GM12878 (cell line): ENCODE measurements at regions not wholly inside any gene's neighbourhood (a gene's known extent, or its start where the extent isn't known, plus 50 kb on each side); places are given as distances from the start of the nearest gene placed in this dataset.

Source experiments
- ATAC-seq: fragments of 200-7000 bp; cut with Tn5 transposase; 3 replicates; pipeline ENCODE4 v1.9.1; 2020; ENCODE audit warnings: mild to moderate bottlenecking, moderate library complexity
- BruUV-seq: library from RNA; stranded (reverse); fragments of 400-500 nt; replicated peaks from 2 replicates; lab custom pipeline; 2021; lab: Mats Ljungman, UMichigan
- CTCF ChIA-PET: fragments of 300-600 bp; sonication (Branson Sonifier 250); formaldehyde crosslinking; extraction: SDS; loops from one replicate; lab custom pipeline; 2021; ENCODE audit warnings: inconsistent platforms; lab: Yijun Ruan, JAX
- POLR2A ChIA-PET: fragments of 350-600 bp; formaldehyde crosslinking; extraction: SDS; loops from one replicate; lab custom pipeline; 2021; ENCODE audit warnings: inconsistent platforms; lab: Charles Lee
- RAD21 ChIA-PET: fragments of 300-600 bp; sonication (Branson Sonifier 250); formaldehyde crosslinking; loops from one replicate; lab custom pipeline; 2023; ENCODE audit warnings: antibody characterized with exemption; ENCODE audit not compliant: unreplicated experiment; lab: Charles Lee
- SMC1A ChIA-PET: fragments of 300-600 bp; sonication (Branson Sonifier 250); formaldehyde crosslinking; loops from one replicate; lab custom pipeline; 2023; ENCODE audit not compliant: unreplicated experiment, uncharacterized antibody; lab: Charles Lee
- DNase-seq: peaks from one replicate; pipeline ENCODE4 v3.0.0-alpha.2; 2011; ENCODE audit warnings: low read depth, low spot score
- FAIRE-seq: peaks from 3 replicates; lab custom pipeline; 2011; peaks lifted over from hg19 to GRCh38; lab: Jason Lieb, UNC
- H2AFZ ChIP-seq: 2 replicates; pipeline ENCODE4 v1.6.0; 2011; ENCODE audit warnings: low read depth, low read length, control low read depth; ENCODE audit not compliant: control insufficient read depth
- H3K27ac ChIP-seq: 2 replicates; pipeline ENCODE4 v1.5.1; 2011; ENCODE audit warnings: control low read depth; ENCODE audit not compliant: control insufficient read depth, insufficient read depth
- H3K27me3 ChIP-seq, 2 experiments: replicated peaks in 1 of 2; 2 replicates each; pipeline versions ENCODE4 v1.6.0 to v1.6.1; 2011; ENCODE audit warnings: low read length in 1 of 2; ENCODE audit not compliant: control insufficient read depth in 2 of 2, insufficient read depth in 2 of 2
- H3K36me3 ChIP-seq, 2 experiments: 2 replicates each; pipeline ENCODE4 v1.5.1; 2011; ENCODE audit warnings: low read length in 1 of 2; ENCODE audit not compliant: control insufficient read depth in 2 of 2, insufficient read depth in 2 of 2
- H3K4me1 ChIP-seq: 2 replicates; pipeline ENCODE4 v1.6.1; 2011; ENCODE audit warnings: mild to moderate bottlenecking, low read length, moderate library complexity, mixed read lengths; ENCODE audit not compliant: control insufficient read depth, insufficient read depth
- H3K4me2 ChIP-seq: 2 replicates; pipeline ENCODE4 v1.6.0; 2011; ENCODE audit warnings: control low read depth; ENCODE audit not compliant: control insufficient read depth, insufficient read depth
- H3K4me3 ChIP-seq: fragments of 200-600 bp; sonication (generic); 2 replicates; pipeline ENCODE4 v1.5.1; 2016
- H3K79me2 ChIP-seq: 2 replicates; pipeline ENCODE4 v1.6.0; 2011; ENCODE audit warnings: low read length; ENCODE audit not compliant: control insufficient read depth, insufficient read depth
- H3K9ac ChIP-seq: 2 replicates; pipeline ENCODE4 v1.8.0; 2011; ENCODE audit warnings: low read length, control low read depth, mixed read lengths; ENCODE audit not compliant: control insufficient read depth, insufficient read depth
- H3K9me3 ChIP-seq: replicated peaks from 3 replicates; pipeline ENCODE4 v1.5.1; 2011; ENCODE audit warnings: mild to moderate bottlenecking, low read length; ENCODE audit not compliant: control insufficient read depth, insufficient read depth
- H4K20me1 ChIP-seq: 2 replicates; pipeline ENCODE4 v1.6.0; 2011; ENCODE audit not compliant: control insufficient read depth, insufficient read depth
- BHLHE40 ChIP-seq, 2 experiments: fragments of 450-650 bp in 1 of 2; IDR thresholded peaks; 2 replicates each; pipeline ENCODE4 v1.6.1; 2011 to 2017; ENCODE audit warnings: low read depth in 2 of 2, borderline replicate concordance in 1 of 2, improper control_type of control experiment in 1 of 2, low read length in 1 of 2, mild to moderate bottlenecking in 1 of 2
- CEBPB ChIP-seq, 2 experiments: fragments of 150-350 bp in 1 of 2; IDR thresholded peaks; 2 replicates each; pipeline ENCODE4 v1.6.1; 2012 to 2014; ENCODE audit warnings: low read depth in 2 of 2, low read length in 2 of 2, borderline replicate concordance in 1 of 2, inconsistent platforms in 1 of 2
- CREB1 ChIP-seq: IDR thresholded peaks from 2 replicates; pipeline ENCODE4 v1.6.1; 2012; ENCODE audit warnings: low read depth, mild to moderate bottlenecking, inconsistent platforms
- EGR1 ChIP-seq, 2 experiments: IDR thresholded peaks; 1 replicate in 1 of 2; 2 replicates in 1 of 2; pipeline ENCODE4 v1.6.1; 2011 to 2012; ENCODE audit warnings: low read depth in 2 of 2, low read length in 2 of 2, borderline replicate concordance in 1 of 2, mild to moderate bottlenecking in 1 of 2, moderate library complexity in 1 of 2
- IKZF2 ChIP-seq, 2 experiments: fragments of 450-650 bp; IDR thresholded peaks; 2 replicates each; pipeline ENCODE4 v1.6.1; 2017; ENCODE audit warnings: mild to moderate bottlenecking in 2 of 2, moderate library complexity in 2 of 2
- KDM1A ChIP-seq: fragments of 200-600 bp; sonication (generic); IDR thresholded peaks from 2 replicates; pipeline ENCODE4 v1.6.1; 2016; ENCODE audit warnings: borderline replicate concordance
- MEF2A ChIP-seq: IDR thresholded peaks from 2 replicates; pipeline ENCODE4 v1.6.1; 2011; ENCODE audit warnings: low read depth, mild to moderate bottlenecking, low read length, moderate library complexity; ENCODE audit not compliant: insufficient read depth
- NRF1 ChIP-seq: conservative IDR thresholded peaks from 2 replicates; pipeline ENCODE4 v1.6.1; 2011; ENCODE audit warnings: mild to moderate bottlenecking, low read depth, low read length, improper control_type of control experiment
- RAD51 ChIP-seq: fragments of 450-650 bp; IDR thresholded peaks from 2 replicates; pipeline ENCODE4 v1.6.1; 2016; ENCODE audit warnings: moderate library complexity, mild to moderate bottlenecking, inconsistent platforms
- RBBP5 ChIP-seq: fragments of 200-600 bp; sonication (generic); conservative IDR thresholded peaks from 2 replicates; pipeline ENCODE4 v1.6.1; 2016
- RFX5 ChIP-seq: IDR thresholded peaks from 2 replicates; pipeline ENCODE4 v1.6.1; 2011; ENCODE audit warnings: low read depth, low read length, improper control_type of control experiment
- SMAD5 ChIP-seq: IDR thresholded peaks from 2 replicates; pipeline ENCODE4 v1.6.1; 2016; ENCODE audit warnings: antibody characterized with exemption, low read depth
- SREBF2 ChIP-seq: IDR thresholded peaks from 2 replicates; pipeline ENCODE4 v1.6.1; 2012; ENCODE audit warnings: mild to moderate bottlenecking, low read length
- WGBS: methylation state at CpG from one replicate; pipeline ENCODE4 v1.1.6; 2016; ENCODE audit warnings: low lambda C conversion rate; ENCODE audit not compliant: insufficient replicate concordance, insufficient coverage; ENCODE audit errors: missing lambda C conversion rate; 5-methylcytosine and 5-hydroxymethylcytosine counted together
- in situ Hi-C: fragments of 300-500 bp; cut with MboI; formaldehyde crosslinking; loops from 9 replicates; pipeline ENCODE4 v1.14.3; 2018; ENCODE audit warnings: mixed read lengths
- intact Hi-C: fragments of 100-400 bp; cut with micrococcal nuclease; formaldehyde crosslinking; loops from one replicate; pipeline ENCODE4 v1.14.2; 2022; ENCODE audit not compliant: unreplicated experiment
- TF ChIP-seq, protein P1 (sequence below): fragments of 450-650 bp; formaldehyde crosslinking; IDR thresholded peaks from 2 replicates; pipeline ENCODE4 v1.5.0; 2022; ENCODE audit warnings: mild to moderate bottlenecking, missing genetic modification characterization
- TF ChIP-seq, protein P2 (sequence below): fragments of 450-650 bp; IDR thresholded peaks from 2 replicates; pipeline ENCODE4 v1.6.1; 2014; ENCODE audit warnings: mild to moderate bottlenecking

DNA sequence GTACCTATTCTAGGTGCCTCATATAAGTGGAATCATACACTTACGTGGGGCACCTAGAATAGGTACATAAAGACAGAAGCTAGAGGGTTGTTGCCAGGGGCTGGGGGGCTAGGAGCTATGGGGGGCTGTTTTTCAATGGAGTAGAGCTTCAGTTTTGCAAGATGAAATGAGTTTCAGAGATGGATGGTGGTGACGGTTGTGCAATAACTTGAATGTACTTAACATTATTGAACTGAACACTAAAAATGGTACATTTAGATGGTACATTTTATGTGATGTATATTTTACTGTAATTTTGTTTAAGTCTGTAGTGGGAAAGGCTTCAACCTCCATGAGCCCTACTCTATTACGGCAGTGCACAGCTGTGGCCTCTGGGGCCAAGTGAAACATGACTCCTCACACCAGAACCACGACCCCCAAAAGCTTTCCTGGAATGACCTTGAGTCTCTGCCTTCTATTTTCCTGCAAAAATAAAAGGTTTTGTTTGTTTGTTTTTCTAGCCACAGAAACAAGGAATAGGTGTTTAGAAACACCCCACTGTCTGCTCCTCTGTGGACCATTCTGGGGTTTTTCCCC lies 147.3 kb upstream of the PLXNA4 start:
- Histone ChIP-seq H3K4me1 (no peaks in the 10 kb centered on the region), H3K9me3 (no peaks in the 10 kb centered on the region; the same call in 1 of the 3 replicates), H3K27me3 (no peaks in the 10 kb centered on the region; a peak in 4 of 4 replicates), H3K27ac (no peak overlapping the region), H3K9ac (no peak overlapping the region), H3K79me2 (no peaks in the 10 kb centered on the region), H4K20me1 (no peaks in the 10 kb centered on the region), H3K4me3 (no peak overlapping the region), H3K4me2 (no peak overlapping the region), H2AFZ (no peak overlapping the region), H3K36me3 (no peaks in the 10 kb centered on the region)
- intact Hi-C loops = no loop called here
- TF ChIP-seq MEF2A (no peak), RFX5 (no peak), IKZF2 (IDR thresholded peaks at IDR 0.05) (no peak), SREBF2 (no peak), CREB1 (no peak)
- in situ Hi-C loops = no loop called here
- ATAC-seq (no peak), FAIRE-seq (no peak), DNase-seq (no peak)
- ChIA-PET CTCF (no interaction called here), RAD21 (no interaction called here), SMC1A (interaction anchor here (0.6 kb wide), 1 partner anchor 1194 kb away, joined by 3 read pairs; no protein-coding TSS in a partner anchor), POLR2A (no interaction called here)
- WGBS = 27% methylated on average over 4 of the region's 4 CpGs
- BruUV-seq = no TSS peak

DNA sequence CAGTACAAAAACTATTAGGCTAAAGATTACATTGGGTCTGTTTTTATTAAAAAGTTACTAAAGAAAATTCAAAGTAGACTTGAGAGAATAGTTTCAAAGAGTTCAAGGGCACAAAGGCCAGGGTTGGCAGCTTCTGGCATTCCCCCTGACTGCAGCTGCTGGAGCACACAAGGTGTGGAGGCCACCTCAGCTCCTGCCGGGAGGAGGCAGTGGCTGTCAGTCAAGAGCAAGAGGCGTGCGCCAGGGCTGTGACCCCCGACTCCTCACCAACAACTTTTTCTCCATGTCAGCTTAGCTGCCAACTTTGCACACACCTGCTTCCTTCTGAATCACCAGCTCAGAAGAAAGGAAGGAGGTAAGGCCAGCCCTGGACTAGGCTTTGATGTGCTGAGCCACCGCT lies 144.6 kb upstream of the PLXNA4 start:
- BruUV-seq = no TSS peak
- Histone ChIP-seq H3K79me2 (no peaks in the 10 kb centered on the region), H2AFZ (no peak overlapping the region), H3K36me3 (no peaks in the 10 kb centered on the region), H4K20me1 (no peaks in the 10 kb centered on the region), H3K27ac (no peak overlapping the region), H3K4me1 (no peaks in the 10 kb centered on the region), H3K27me3 (no peaks in the 10 kb centered on the region; a peak in 4 of 4 replicates), H3K4me2 (no peak overlapping the region), H3K9me3 (no peaks in the 10 kb centered on the region; the same call in 1 of the 3 replicates), H3K4me3 (no peak overlapping the region), H3K9ac (no peak overlapping the region)
- FAIRE-seq = no peak
- ChIA-PET RAD21 (no interaction called here), SMC1A (no interaction called here), CTCF (interaction anchor here (1.0 kb wide), 1 partner anchor 10 kb away, joined by 3 read pairs; no protein-coding TSS in a partner anchor), POLR2A (no interaction called here)
- no peak for DNase-seq
- intact Hi-C loops (no loop called here), in situ Hi-C loops (no loop called here)
- WGBS = 50% methylated on average over 5 of the region's 5 CpGs
- ATAC-seq = no peak
- TF ChIP-seq RBBP5 (no peak), CEBPB (IDR thresholded peaks at IDR 0.05; ENCODE audit: borderline replicate concordance in 1 of 2, low read depth in 2 of 2, low read length in 2 of 2) (no peak), NRF1 (no peak), EGR1 (IDR thresholded peaks at IDR 0.05; ENCODE audit: borderline replicate concordance in 1 of 2, low read depth in 2 of 2, low read length in 2 of 2) (no peak), BHLHE40 (IDR thresholded peaks at IDR 0.05; ENCODE audit: borderline replicate concordance in 1 of 2, low read depth in 2 of 2, low read length in 1 of 2) (no peak), SMAD5 (no peak), RAD51 (no peak), KDM1A (no peak)
- TF ChIP-seq, protein P1, sequence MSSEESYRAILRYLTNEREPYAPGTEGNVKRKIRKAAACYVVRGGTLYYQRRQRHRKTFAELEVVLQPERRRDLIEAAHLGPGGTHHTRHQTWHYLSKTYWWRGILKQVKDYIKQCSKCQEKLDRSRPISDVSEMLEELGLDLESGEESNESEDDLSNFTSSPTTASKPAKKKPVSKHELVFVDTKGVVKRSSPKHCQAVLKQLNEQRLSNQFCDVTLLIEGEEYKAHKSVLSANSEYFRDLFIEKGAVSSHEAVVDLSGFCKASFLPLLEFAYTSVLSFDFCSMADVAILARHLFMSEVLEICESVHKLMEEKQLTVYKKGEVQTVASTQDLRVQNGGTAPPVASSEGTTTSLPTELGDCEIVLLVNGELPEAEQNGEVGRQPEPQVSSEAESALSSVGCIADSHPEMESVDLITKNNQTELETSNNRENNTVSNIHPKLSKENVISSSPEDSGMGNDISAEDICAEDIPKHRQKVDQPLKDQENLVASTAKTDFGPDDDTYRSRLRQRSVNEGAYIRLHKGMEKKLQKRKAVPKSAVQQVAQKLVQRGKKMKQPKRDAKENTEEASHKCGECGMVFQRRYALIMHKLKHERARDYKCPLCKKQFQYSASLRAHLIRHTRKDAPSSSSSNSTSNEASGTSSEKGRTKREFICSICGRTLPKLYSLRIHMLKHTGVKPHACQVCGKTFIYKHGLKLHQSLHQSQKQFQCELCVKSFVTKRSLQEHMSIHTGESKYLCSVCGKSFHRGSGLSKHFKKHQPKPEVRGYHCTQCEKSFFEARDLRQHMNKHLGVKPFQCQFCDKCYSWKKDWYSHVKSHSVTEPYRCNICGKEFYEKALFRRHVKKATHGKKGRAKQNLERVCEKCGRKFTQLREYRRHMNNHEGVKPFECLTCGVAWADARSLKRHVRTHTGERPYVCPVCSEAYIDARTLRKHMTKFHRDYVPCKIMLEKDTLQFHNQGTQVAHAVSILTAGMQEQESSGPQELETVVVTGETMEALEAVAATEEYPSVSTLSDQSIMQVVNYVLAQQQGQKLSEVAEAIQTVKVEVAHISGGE = no peak
- TF ChIP-seq, protein P2, sequence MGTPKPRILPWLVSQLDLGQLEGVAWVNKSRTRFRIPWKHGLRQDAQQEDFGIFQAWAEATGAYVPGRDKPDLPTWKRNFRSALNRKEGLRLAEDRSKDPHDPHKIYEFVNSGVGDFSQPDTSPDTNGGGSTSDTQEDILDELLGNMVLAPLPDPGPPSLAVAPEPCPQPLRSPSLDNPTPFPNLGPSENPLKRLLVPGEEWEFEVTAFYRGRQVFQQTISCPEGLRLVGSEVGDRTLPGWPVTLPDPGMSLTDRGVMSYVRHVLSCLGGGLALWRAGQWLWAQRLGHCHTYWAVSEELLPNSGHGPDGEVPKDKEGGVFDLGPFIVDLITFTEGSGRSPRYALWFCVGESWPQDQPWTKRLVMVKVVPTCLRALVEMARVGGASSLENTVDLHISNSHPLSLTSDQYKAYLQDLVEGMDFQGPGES = no peak
